B cell (primary cell): ENCODE measurements at regions not wholly inside any gene's neighbourhood (a gene's known extent, or its start where the extent isn't known, plus 50 kb on each side); places are given as distances from the start of the nearest gene placed in this dataset.

Source experiments
- EZH2 ChIP-seq: IDR thresholded peaks from 2 replicates; pipeline ENCODE4 v1.6.1; 2012; ENCODE audit warnings: borderline replicate concordance, low read depth, mild to moderate bottlenecking, moderate library complexity, low read length; ENCODE audit not compliant: insufficient read depth, poor library complexity, severe bottlenecking
- TF ChIP-seq, protein P1 (sequence below): fragments of 200-600 bp; IDR thresholded peaks from one replicate; pipeline ENCODE4 v1.8.0; 2022; ENCODE audit warnings: antibody characterized with exemption, mild to moderate bottlenecking

GRCh38 chr15:81502439-81502838 lies 128.4 kb upstream of the TMC3 start:
- TF ChIP-seq, protein P1, sequence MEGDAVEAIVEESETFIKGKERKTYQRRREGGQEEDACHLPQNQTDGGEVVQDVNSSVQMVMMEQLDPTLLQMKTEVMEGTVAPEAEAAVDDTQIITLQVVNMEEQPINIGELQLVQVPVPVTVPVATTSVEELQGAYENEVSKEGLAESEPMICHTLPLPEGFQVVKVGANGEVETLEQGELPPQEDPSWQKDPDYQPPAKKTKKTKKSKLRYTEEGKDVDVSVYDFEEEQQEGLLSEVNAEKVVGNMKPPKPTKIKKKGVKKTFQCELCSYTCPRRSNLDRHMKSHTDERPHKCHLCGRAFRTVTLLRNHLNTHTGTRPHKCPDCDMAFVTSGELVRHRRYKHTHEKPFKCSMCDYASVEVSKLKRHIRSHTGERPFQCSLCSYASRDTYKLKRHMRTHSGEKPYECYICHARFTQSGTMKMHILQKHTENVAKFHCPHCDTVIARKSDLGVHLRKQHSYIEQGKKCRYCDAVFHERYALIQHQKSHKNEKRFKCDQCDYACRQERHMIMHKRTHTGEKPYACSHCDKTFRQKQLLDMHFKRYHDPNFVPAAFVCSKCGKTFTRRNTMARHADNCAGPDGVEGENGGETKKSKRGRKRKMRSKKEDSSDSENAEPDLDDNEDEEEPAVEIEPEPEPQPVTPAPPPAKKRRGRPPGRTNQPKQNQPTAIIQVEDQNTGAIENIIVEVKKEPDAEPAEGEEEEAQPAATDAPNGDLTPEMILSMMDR: no peak
- no peak for TF ChIP-seq EZH2
